GM12878 (cell line): ENCODE measurements at regions not wholly inside any gene's neighbourhood (a gene's known extent, or its start where the extent isn't known, plus 50 kb on each side); places are given as distances from the start of the nearest gene placed in this dataset.

Experiments
- ATAC-seq: fragments of 200-7000 bp; cut with Tn5 transposase; 3 replicates; pipeline ENCODE4 v1.9.1; 2020; ENCODE audit warnings: mild to moderate bottlenecking, moderate library complexity
- BruUV-seq: library from RNA; stranded (reverse); fragments of 400-500 nt; replicated peaks from 2 replicates; lab custom pipeline; 2021; lab: Mats Ljungman, UMichigan
- CTCF ChIA-PET: fragments of 300-600 bp; sonication (Branson Sonifier 250); formaldehyde crosslinking; extraction: SDS; loops from one replicate; lab custom pipeline; 2021; ENCODE audit warnings: inconsistent platforms; lab: Yijun Ruan, JAX
- POLR2A ChIA-PET: fragments of 350-600 bp; formaldehyde crosslinking; extraction: SDS; loops from one replicate; lab custom pipeline; 2021; ENCODE audit warnings: inconsistent platforms; lab: Charles Lee
- RAD21 ChIA-PET: fragments of 300-600 bp; sonication (Branson Sonifier 250); formaldehyde crosslinking; loops from one replicate; lab custom pipeline; 2023; ENCODE audit warnings: antibody characterized with exemption; ENCODE audit not compliant: unreplicated experiment; lab: Charles Lee
- SMC1A ChIA-PET: fragments of 300-600 bp; sonication (Branson Sonifier 250); formaldehyde crosslinking; loops from one replicate; lab custom pipeline; 2023; ENCODE audit not compliant: unreplicated experiment, uncharacterized antibody; lab: Charles Lee
- DNase-seq: peaks from one replicate; pipeline ENCODE4 v3.0.0-alpha.2; 2011; ENCODE audit warnings: low read depth, low spot score
- FAIRE-seq: peaks from 3 replicates; lab custom pipeline; 2011; peaks lifted over from hg19 to GRCh38; lab: Jason Lieb, UNC
- H2AFZ ChIP-seq: 2 replicates; pipeline ENCODE4 v1.6.0; 2011; ENCODE audit warnings: low read depth, low read length, control low read depth; ENCODE audit not compliant: control insufficient read depth
- H3K27ac ChIP-seq: 2 replicates; pipeline ENCODE4 v1.5.1; 2011; ENCODE audit warnings: control low read depth; ENCODE audit not compliant: control insufficient read depth, insufficient read depth
- H3K27me3 ChIP-seq, 2 experiments: replicated peaks in 1 of 2; 2 replicates each; pipeline versions ENCODE4 v1.6.0 to v1.6.1; 2011; ENCODE audit warnings: low read length in 1 of 2; ENCODE audit not compliant: control insufficient read depth in 2 of 2, insufficient read depth in 2 of 2
- H3K36me3 ChIP-seq, 2 experiments: 2 replicates each; pipeline ENCODE4 v1.5.1; 2011; ENCODE audit warnings: low read length in 1 of 2; ENCODE audit not compliant: control insufficient read depth in 2 of 2, insufficient read depth in 2 of 2
- H3K4me1 ChIP-seq: 2 replicates; pipeline ENCODE4 v1.6.1; 2011; ENCODE audit warnings: mild to moderate bottlenecking, low read length, moderate library complexity, mixed read lengths; ENCODE audit not compliant: control insufficient read depth, insufficient read depth
- H3K4me2 ChIP-seq: 2 replicates; pipeline ENCODE4 v1.6.0; 2011; ENCODE audit warnings: control low read depth; ENCODE audit not compliant: control insufficient read depth, insufficient read depth
- H3K4me3 ChIP-seq: fragments of 200-600 bp; sonication (generic); 2 replicates; pipeline ENCODE4 v1.5.1; 2016
- H3K79me2 ChIP-seq: 2 replicates; pipeline ENCODE4 v1.6.0; 2011; ENCODE audit warnings: low read length; ENCODE audit not compliant: control insufficient read depth, insufficient read depth
- H3K9ac ChIP-seq: 2 replicates; pipeline ENCODE4 v1.8.0; 2011; ENCODE audit warnings: low read length, control low read depth, mixed read lengths; ENCODE audit not compliant: control insufficient read depth, insufficient read depth
- H3K9me3 ChIP-seq: replicated peaks from 3 replicates; pipeline ENCODE4 v1.5.1; 2011; ENCODE audit warnings: mild to moderate bottlenecking, low read length; ENCODE audit not compliant: control insufficient read depth, insufficient read depth
- H4K20me1 ChIP-seq: 2 replicates; pipeline ENCODE4 v1.6.0; 2011; ENCODE audit not compliant: control insufficient read depth, insufficient read depth
- BACH1 ChIP-seq: fragments of 450-650 bp; IDR thresholded peaks from 2 replicates; pipeline ENCODE4 v1.6.1; 2017; ENCODE audit warnings: mild to moderate bottlenecking, borderline replicate concordance
- CTCF ChIP-seq, 3 experiments: IDR thresholded peaks in 2 of 3; conservative IDR thresholded peaks in 1 of 3; 2 replicates each; pipeline ENCODE4 v1.5.1; 2011; ENCODE audit warnings: low read depth in 3 of 3, low read length in 3 of 3, mild to moderate bottlenecking in 3 of 3, control low read depth in 2 of 3, moderate library complexity in 2 of 3, inconsistent platforms in 1 of 3, mixed read lengths in 1 of 3; ENCODE audit not compliant: control insufficient read depth in 2 of 3, insufficient read depth in 1 of 3; ENCODE audit errors: extremely low read depth in 1 of 3
- EGR1 ChIP-seq, 2 experiments: IDR thresholded peaks; 1 replicate in 1 of 2; 2 replicates in 1 of 2; pipeline ENCODE4 v1.6.1; 2011 to 2012; ENCODE audit warnings: low read depth in 2 of 2, low read length in 2 of 2, borderline replicate concordance in 1 of 2, mild to moderate bottlenecking in 1 of 2, moderate library complexity in 1 of 2
- KAT2A ChIP-seq: conservative IDR thresholded peaks from 2 replicates; pipeline ENCODE4 v1.6.1; 2011; ENCODE audit warnings: low read depth, low read length; ENCODE audit not compliant: control insufficient read depth
- NBN ChIP-seq: fragments of 450-650 bp; IDR thresholded peaks from 2 replicates; pipeline ENCODE4 v1.6.1; 2016
- NFXL1 ChIP-seq: fragments of 450-650 bp; IDR thresholded peaks from 2 replicates; pipeline ENCODE4 v1.6.1; 2017; ENCODE audit warnings: antibody characterized with exemption, mild to moderate bottlenecking, borderline replicate concordance
- NR2F1 ChIP-seq: fragments of 450-650 bp; conservative IDR thresholded peaks from 2 replicates; pipeline ENCODE4 v1.6.1; 2017; ENCODE audit warnings: mild to moderate bottlenecking
- REST ChIP-seq: IDR thresholded peaks from 2 replicates; pipeline ENCODE4 v1.6.1; 2012; ENCODE audit warnings: mild to moderate bottlenecking, low read depth, low read length
- TCF3 ChIP-seq: IDR thresholded peaks from 2 replicates; pipeline ENCODE4 v1.6.1; 2012; ENCODE audit warnings: low read depth, mild to moderate bottlenecking, low read length, borderline replicate concordance; ENCODE audit not compliant: insufficient read depth
- TCF7 ChIP-seq: IDR thresholded peaks from 2 replicates; pipeline ENCODE4 v1.6.1; 2014; ENCODE audit warnings: antibody characterized with exemption, borderline replicate concordance
- ZBED1 ChIP-seq: IDR thresholded peaks from 2 replicates; pipeline ENCODE4 v1.6.1; 2016; ENCODE audit warnings: borderline replicate concordance
- ZBTB4 ChIP-seq: fragments of 450-650 bp; formaldehyde crosslinking; IDR thresholded peaks from 2 replicates; pipeline ENCODE4 v1.4.0; 2022; ENCODE audit warnings: mild to moderate bottlenecking, moderate library complexity
- ZZZ3 ChIP-seq: IDR thresholded peaks from 2 replicates; pipeline ENCODE4 v1.6.1; 2011; ENCODE audit warnings: low read depth; ENCODE audit not compliant: control insufficient read depth, insufficient read length
- WGBS: methylation state at CpG from one replicate; pipeline ENCODE4 v1.1.6; 2016; ENCODE audit warnings: low lambda C conversion rate; ENCODE audit not compliant: insufficient replicate concordance, insufficient coverage; ENCODE audit errors: missing lambda C conversion rate; 5-methylcytosine and 5-hydroxymethylcytosine counted together
- in situ Hi-C: fragments of 300-500 bp; cut with MboI; formaldehyde crosslinking; loops from 9 replicates; pipeline ENCODE4 v1.14.3; 2018; ENCODE audit warnings: mixed read lengths
- intact Hi-C: fragments of 100-400 bp; cut with micrococcal nuclease; formaldehyde crosslinking; loops from one replicate; pipeline ENCODE4 v1.14.2; 2022; ENCODE audit not compliant: unreplicated experiment

- POLR2A ChIA-PET: no interaction called here
- H3K4me1 ChIP-seq: no peaks in the 10 kb centered on the region
- in situ Hi-C loops: no loop called here
- TF ChIP-seq EGR1 (IDR thresholded peaks at IDR 0.05; ENCODE audit: borderline replicate concordance in 1 of 2, low read depth in 2 of 2, low read length in 2 of 2) (no peak), ZBED1 (no peak), REST (no peak), NBN (no peak), ZZZ3 (no peak), NR2F1 (no peak), KAT2A (no peak), NFXL1 (no peak), BACH1 (no peak), CTCF (IDR thresholded peaks at IDR 0.05 in 2 of 3, conservative IDR thresholded peaks at IDR 0.05 in 1 of 3; ENCODE audit: control insufficient read depth in 2 of 3, extremely low read depth in 1 of 3, insufficient read depth in 1 of 3, low read depth in 3 of 3, low read length in 3 of 3) (no peak), ZBTB4 (CRISPR knock-in tag) (no peak), TCF3 (no peak), TCF7 (no peak)
- TF ChIP-seq, all 136 proteins: peak for 0
- Histone ChIP-seq H3K4me2 (no peak overlapping the region), H3K79me2 (no peaks in the 10 kb centered on the region), H3K36me3 (no peaks in the 10 kb centered on the region), H3K9me3 (no peaks in the 10 kb centered on the region), H3K4me3 (no peak overlapping the region), H2AFZ (no peak overlapping the region), H3K27ac (no peak overlapping the region), H4K20me1 (no peaks in the 10 kb centered on the region), H3K9ac (no peak overlapping the region), H3K27me3 (no peaks in the 10 kb centered on the region)
- no TSS peak for BruUV-seq
- intact Hi-C loops: no loop called here
- FAIRE-seq (no peak), ATAC-seq (no peak), DNase-seq (no peak)
- ChIA-PET CTCF (no interaction called here), RAD21 (no interaction called here), SMC1A (interaction anchor here (0.6 kb wide), 1 partner anchor 272 kb away, joined by 3 read pairs; no protein-coding TSS in a partner anchor)
- WGBS: 53% methylated on average over 6 of the region's 6 CpGs
These were observed 50.5 kb upstream of the ZNF507 start for GRCh38 chr19:32294871-32295438.
